ENCODE measurements at regions not wholly inside any gene's neighbourhood (a gene's known extent, or its start where the extent isn't known, plus 50 kb on each side); places are given as distances from the start of the nearest gene placed in this dataset.

GRCh38 chr3:163139600-163139999 is 1643.0 kb downstream of the OTOL1 start:
- TF ChIP-seq CTCF (IDR thresholded peaks at IDR 0.05) = no peak
- no peak for TF ChIP-seq POLR2AphosphoS5 (IDR thresholded peaks at IDR 0.05)
- no peak for TF ChIP-seq POLR2A (IDR thresholded peaks at IDR 0.05)
- TF ChIP-seq EP300 (IDR thresholded peaks at IDR 0.05) = no peak
